SU-DHL-6 (cell line): ENCODE measurements at regions not wholly inside any gene's neighbourhood (a gene's known extent, or its start where the extent isn't known, plus 50 kb on each side); places are given as distances from the start of the nearest gene placed in this dataset.
"Not testable (repeated sequence)": the region's sequence is repeated elsewhere in the genome, so short reads cannot be mapped to it uniquely, and the experiment has no call there.

ENCODE experiments used
- H2AFZ ChIP-seq: fragments of 200-600 bp; sonication (generic); 2 replicates; pipeline ENCODE4 v1.6.1; 2014; ENCODE audit warnings: low read depth, mild to moderate bottlenecking, moderate library complexity, mixed read lengths, antibody characterized with exemption, low read length; ENCODE audit not compliant: severe bottlenecking
- H3F3A ChIP-seq: fragments of 200-600 bp; shearing (Covaris generic); 2 replicates; pipeline ENCODE4 v1.6.0; 2016; ENCODE audit warnings: antibody characterized with exemption, mild to moderate bottlenecking; ENCODE audit not compliant: insufficient read depth
- H3K27ac ChIP-seq: fragments of 200-600 bp; sonication (generic); 2 replicates; pipeline ENCODE4 v1.5.1; 2016; ENCODE audit warnings: low read depth, mild to moderate bottlenecking, low read length, moderate library complexity, mixed read lengths
- H3K27me3 ChIP-seq: fragments of 200-600 bp; sonication (generic), shearing (Covaris generic); 2 replicates; pipeline ENCODE4 v1.6.0; 2014; ENCODE audit warnings: mild to moderate bottlenecking, low read length
- H3K36me3 ChIP-seq: fragments of 200-600 bp; sonication (generic); 2 replicates; pipeline ENCODE4 v1.6.1; 2014; ENCODE audit warnings: mild to moderate bottlenecking, low read length, mixed read lengths
- H3K4me2 ChIP-seq: fragments of 300-600, 200-600 bp; shearing (Covaris generic), sonication (generic); 2 replicates; pipeline ENCODE4 v1.6.0; 2014; ENCODE audit warnings: low read length, low read depth, mild to moderate bottlenecking; ENCODE audit not compliant: poor library complexity, severe bottlenecking
- H3K4me3 ChIP-seq: fragments of 200-600 bp; sonication (generic); 2 replicates; pipeline ENCODE4 v1.5.1; 2014; ENCODE audit warnings: antibody characterized with exemption, low read length, mild to moderate bottlenecking, mixed read lengths; ENCODE audit not compliant: insufficient read depth, poor library complexity, severe bottlenecking
- H3K79me2 ChIP-seq: fragments of 200-600 bp; sonication (generic); 2 replicates; pipeline ENCODE4 v1.6.1; 2014; ENCODE audit warnings: mild to moderate bottlenecking, low read length, moderate library complexity; ENCODE audit not compliant: insufficient read depth
- H3K9ac ChIP-seq: fragments of 200-600 bp; sonication (generic); 2 replicates; pipeline ENCODE4 v1.7.0; 2014; ENCODE audit warnings: mild to moderate bottlenecking, low read length
- H3K9me2 ChIP-seq: fragments of 200-600 bp; sonication (generic); replicated peaks from 2 replicates; pipeline ENCODE4 v1.6.1; 2014; ENCODE audit warnings: low read length; ENCODE audit not compliant: insufficient read depth
- H3K9me3 ChIP-seq: fragments of 200-600 bp; sonication (generic); 2 replicates; pipeline ENCODE4 v1.6.1; 2014; ENCODE audit warnings: low read length, mixed read lengths; ENCODE audit not compliant: insufficient read depth
- H4K20me1 ChIP-seq: fragments of 200-600 bp; sonication (generic); 2 replicates; pipeline ENCODE4 v1.6.1; 2014; ENCODE audit warnings: low read depth, mild to moderate bottlenecking, antibody characterized with exemption, low read length, moderate library complexity, mixed read lengths
- CTCF ChIP-seq: fragments of 200-600 bp; sonication (generic); IDR thresholded peaks from one replicate; pipeline ENCODE4 v1.5.1; 2017; ENCODE audit warnings: antibody characterized with exemption, mild to moderate bottlenecking, low read length, moderate library complexity; ENCODE audit not compliant: insufficient read depth, poor library complexity, severe bottlenecking
- EZH2phosphoT487 ChIP-seq: fragments of 200-600 bp; sonication (generic), shearing (Covaris generic); conservative IDR thresholded peaks from 2 replicates; pipeline ENCODE4 v1.6.1; 2018; ENCODE audit warnings: mild to moderate bottlenecking, antibody characterized with exemption, low read length, moderate library complexity, mixed read lengths

GRCh38 chr9:78172610-78173009 is 63.3 kb upstream of the CEP78 start:
- not testable (repeated sequence) for H4K20me1 ChIP-seq, H3F3A ChIP-seq, H3K27me3 ChIP-seq

GRCh38 chr9:78171651-78172050 is 64.2 kb upstream of the CEP78 start:
- Histone ChIP-seq H3K27ac (no peak overlapping the region), H3K4me2 (no peak overlapping the region), H3K79me2 (no peaks in the 10 kb centered on the region), H3F3A (no peaks in the 10 kb centered on the region), H3K9ac (no peak overlapping the region), H2AFZ (no peak overlapping the region), H3K27me3 (no peaks in the 10 kb centered on the region), H3K9me3 (no peaks in the 10 kb centered on the region), H3K36me3 (no peaks in the 10 kb centered on the region), H3K4me3 (no peak overlapping the region), H4K20me1 (no peaks in the 10 kb centered on the region), H3K9me2 (no peaks in the 10 kb centered on the region)
- no peak for TF ChIP-seq EZH2phosphoT487
- no peak for TF ChIP-seq CTCF

More at GRCh38 chr9:78172610-78173009, 63.3 kb upstream of the CEP78 start:
- not testable (repeated sequence) for H2AFZ ChIP-seq, H3K4me3 ChIP-seq, H3K27ac ChIP-seq, H3K36me3 ChIP-seq, H3K9me3 ChIP-seq, H3K79me2 ChIP-seq, H3K4me2 ChIP-seq, H3K9me2 ChIP-seq, H3K9ac ChIP-seq

GRCh38 chr9:78169125-78169524 is 66.8 kb upstream of the CEP78 start:
- Histone ChIP-seq H3K27me3 (no peaks in the 10 kb centered on the region), H3K9me2 (no peaks in the 10 kb centered on the region), H3K4me2 (no peak overlapping the region), H3K27ac (no peak overlapping the region), H4K20me1 (no peaks in the 10 kb centered on the region), H3F3A (no peaks in the 10 kb centered on the region), H2AFZ (no peak overlapping the region), H3K36me3 (no peaks in the 10 kb centered on the region), H3K9ac (no peak overlapping the region), H3K4me3 (no peak overlapping the region), H3K9me3 (0 out of 2 replicates have a peak, but pooled peaks cover 3% of the 10 kb centered on the region), H3K79me2 (no peaks in the 10 kb centered on the region)
- TF ChIP-seq EZH2phosphoT487 (no peak), CTCF (no peak)

GRCh38 chr9:78167356-78167755 is 68.5 kb upstream of the CEP78 start:
- no peaks in the 10 kb centered on the region for H3F3A ChIP-seq
- TF ChIP-seq EZH2phosphoT487: no peak
- no peak for TF ChIP-seq CTCF
- no peaks in the 10 kb centered on the region for H4K20me1 ChIP-seq
- no peaks in the 10 kb centered on the region; the same call in 1 of the 2 replicates for H3K9me2 ChIP-seq
- H3K27me3 ChIP-seq: no peaks in the 10 kb centered on the region
- H2AFZ ChIP-seq: no peak overlapping the region
- no peaks in the 10 kb centered on the region for H3K36me3 ChIP-seq
- no peak overlapping the region for H3K4me3 ChIP-seq
- 0 out of 2 replicates have a peak, but pooled peaks cover 3% of the 10 kb centered on the region for H3K9me3 ChIP-seq
- H3K27ac ChIP-seq: no peak overlapping the region
- H3K9ac ChIP-seq: no peak overlapping the region
- no peaks in the 10 kb centered on the region for H3K79me2 ChIP-seq
- no peak overlapping the region for H3K4me2 ChIP-seq
